Stimulated activated CD8-positive, alpha-beta memory T cell treated with anti-CD3 and anti-CD28 coated beads, Interleukin-7, amount 100 ng/mL, for 1 hour (primary cell): ENCODE measurements at regions not wholly inside any gene's neighbourhood (a gene's known extent, or its start where the extent isn't known, plus 50 kb on each side); places are given as distances from the start of the nearest gene placed in this dataset.
"Not testable (repeated sequence)": the region's sequence is repeated elsewhere in the genome, so short reads cannot be mapped to it uniquely, and the experiment has no call there.

Experiments used
- DNase-seq, 2 donors: peaks; one replicate each; pipeline ENCODE4 v3.0.0-alpha.2; 2020; ENCODE audit warnings: low read depth in 2 of 2

DNA sequence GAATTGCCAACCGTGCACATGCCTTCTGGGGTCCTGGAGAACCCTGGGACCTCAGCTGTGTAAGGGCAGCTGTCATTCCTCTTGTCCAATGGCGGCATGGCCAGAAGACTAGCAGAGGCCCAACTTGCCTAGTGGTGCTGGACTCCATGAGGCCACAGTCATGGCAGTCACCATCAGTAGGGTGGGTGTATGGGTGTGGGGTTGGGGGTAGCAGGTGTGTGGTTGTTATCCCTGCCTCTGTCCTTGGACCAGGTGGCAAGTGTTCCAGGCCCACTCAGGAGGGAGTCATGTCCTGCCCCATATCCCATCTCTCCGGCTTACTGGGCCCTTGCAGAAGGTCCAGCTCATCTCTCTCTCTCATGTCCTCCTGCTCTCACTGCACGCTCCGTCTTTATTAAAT, 1596.2 kb downstream of the MRPL39 start:
- DNase-seq = no peak

DNA sequence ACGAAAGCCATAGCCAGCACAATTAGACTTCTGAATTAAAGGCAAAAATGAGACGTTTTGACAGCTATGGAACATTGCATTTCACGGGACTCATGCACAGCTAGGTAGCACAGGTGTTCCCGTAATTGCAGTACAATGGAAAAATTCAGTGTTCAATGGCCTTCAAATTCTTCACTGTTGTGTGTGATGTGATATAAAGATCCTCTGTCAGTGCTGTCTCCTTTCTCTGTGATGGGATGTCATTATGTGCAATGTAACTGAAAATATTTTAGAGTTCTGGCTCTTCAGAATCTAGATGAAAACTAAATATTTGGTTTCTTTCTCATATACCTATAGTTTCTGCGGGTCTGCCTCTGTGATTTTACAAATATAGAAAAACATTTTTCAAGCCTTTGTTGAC, 1599.7 kb downstream of the MRPL39 start:
- DNase-seq = no peak

DNA sequence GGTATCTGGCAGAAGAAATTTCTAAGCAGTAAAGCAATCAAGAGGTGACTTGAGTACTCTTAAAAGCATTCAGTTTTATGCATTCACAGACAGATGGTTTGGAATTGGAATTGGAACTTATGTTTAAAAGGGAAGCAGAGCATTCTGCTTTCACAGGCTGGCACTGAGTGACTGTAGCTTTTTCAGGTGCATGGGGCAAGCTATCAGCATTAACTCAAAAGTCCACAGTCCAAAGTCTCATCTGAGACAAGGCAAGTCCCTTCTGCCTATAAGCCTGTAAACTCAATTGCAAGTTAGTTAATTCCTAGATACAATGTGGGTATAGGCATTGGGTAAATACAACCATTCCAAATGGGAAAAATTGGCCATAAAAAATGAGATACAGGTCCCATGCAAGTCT, 1620.3 kb downstream of the MRPL39 start:
- no peak for DNase-seq

DNA sequence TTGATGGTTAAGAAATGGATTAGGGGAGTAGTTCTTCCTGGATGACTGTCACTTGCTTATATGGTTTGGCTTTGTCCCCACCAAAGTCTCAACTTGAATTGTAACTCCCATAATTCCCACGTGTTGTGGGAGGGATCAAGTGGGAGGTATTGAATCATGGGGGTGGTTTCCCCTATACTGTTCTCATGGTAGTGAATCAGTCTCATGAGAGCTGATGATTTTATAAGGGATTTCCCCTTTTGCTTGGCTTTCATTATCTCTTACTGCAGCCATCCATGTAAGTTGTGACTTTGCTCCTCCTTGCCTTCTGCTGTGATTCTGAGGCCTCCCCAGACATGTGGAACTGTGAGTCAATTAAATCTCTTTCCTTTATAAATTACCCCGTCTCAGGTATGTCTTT, 1621.1 kb downstream of the MRPL39 start:
- no peak for DNase-seq

DNA sequence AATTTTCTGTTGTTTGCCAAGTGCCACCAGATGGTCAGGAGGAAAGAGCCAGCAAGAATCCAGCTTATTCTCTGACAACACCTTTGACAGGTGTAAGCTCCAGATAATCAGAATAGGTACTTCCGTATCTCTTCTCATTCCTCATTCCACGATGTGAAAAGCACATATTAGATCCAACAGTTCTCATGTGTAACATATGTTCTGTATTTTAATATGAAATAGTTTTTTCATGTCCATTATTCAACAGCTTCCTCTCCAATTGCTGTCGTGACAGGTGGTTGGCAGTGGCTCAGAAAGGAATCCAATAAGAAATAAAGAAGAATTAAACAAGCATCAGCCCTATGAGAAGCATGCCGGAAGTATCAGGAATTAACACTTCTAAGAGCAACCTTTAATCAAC, 1624.7 kb downstream of the MRPL39 start:
- DNase-seq = no peak

DNA sequence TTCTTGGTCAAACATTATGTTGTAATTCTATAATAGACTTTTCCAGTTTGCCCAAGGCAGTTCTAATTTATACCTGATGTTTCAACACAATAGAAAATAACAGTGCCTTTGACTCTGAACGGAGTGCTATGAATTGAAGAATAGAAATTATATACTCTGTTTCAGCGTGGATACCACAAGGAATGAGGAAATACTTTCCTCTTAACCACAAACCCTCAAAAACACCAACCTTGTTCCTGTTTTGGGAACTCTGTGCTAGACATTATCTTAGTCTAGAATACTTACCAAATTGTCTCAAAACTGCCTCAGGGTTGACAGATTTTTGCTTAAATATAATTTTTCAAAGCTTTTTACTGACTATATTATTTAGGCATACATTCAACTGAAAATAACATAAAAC, 1629.3 kb downstream of the MRPL39 start:
- no peak for DNase-seq

DNA sequence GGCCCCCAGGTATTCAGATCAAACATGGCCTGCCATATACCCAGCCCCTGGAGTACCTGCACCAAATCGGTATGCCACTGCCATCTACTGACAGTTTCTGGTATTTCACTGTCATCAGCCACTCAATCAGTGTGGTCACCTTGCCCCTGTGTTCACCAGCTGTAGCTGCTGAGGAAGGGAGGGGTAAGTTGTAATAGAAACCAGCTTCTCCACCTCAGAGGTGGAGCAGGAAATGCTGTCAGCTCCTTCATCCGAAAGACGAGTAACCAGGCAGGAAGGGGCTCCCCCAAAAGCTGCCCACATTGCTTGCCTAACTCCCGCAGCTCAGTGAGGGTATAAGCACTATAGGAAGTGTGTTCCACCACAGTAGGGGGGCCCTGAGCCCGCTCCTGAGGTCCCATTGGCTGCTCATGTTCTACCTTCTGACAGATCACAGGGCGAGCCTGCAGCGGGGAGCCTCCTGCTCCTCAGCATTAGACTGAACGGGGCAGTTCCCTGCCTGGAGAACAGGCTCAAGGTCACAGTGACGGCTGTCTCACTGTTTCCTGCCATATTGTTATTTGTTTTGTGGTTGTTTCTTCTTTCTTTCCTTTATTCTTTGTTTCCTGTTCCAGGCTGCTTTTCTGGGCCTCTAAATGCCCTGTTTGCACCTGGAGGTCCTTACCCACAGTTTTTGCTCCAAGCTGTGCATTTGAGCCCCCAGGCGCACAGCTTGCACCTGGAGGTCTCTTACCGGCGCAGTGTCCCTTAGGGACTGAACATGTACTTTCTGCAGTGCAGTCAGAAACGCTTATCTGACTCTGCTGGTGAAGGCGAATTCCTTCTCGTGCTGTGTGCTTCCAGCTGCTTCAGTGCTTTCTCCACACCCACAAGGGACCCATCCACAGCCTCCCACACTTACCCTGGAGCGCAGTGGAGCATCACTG, 1638.3 kb downstream of the MRPL39 start:
- DNase-seq = peak; percentile 22 to 34

DNA sequence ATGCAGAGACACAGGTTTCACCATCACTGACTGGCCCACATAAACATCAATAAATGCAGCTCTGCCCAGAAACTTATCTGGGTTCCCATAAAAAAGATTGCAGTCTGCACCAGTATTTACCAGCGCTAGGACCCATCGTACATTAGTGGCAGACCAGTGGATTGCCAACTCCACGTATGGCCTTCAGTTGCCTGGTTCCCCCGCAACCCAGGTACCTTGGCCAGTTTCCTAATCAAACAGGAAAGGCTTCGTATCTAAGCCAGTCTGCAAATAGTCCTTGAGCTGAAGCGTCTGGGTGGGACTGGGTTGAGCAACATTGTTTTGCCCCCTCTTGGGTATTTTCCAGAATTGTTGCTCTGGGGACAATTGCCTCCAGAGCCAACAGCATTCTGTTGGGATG, 1639.3 kb downstream of the MRPL39 start:
- no peak for DNase-seq

DNA sequence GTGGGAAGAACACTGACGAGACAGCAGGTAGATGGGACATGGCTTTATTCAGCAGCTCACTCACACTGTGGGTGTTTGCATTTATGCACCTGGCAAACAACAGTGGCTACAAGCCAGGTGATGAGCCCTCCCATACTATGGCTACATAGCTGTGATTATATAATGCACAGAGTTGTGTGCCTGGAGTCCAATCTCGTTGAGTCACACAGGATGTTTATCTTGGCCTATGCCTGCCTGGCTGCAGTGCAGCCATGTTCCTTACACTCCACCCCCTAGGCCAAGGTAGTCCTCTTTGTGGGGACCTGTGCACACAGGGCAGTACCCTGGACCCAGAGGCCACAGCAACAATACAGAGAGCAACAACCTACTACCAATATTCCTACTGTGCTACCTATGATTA, 1643.8 kb downstream of the MRPL39 start:
- no peak for DNase-seq

DNA sequence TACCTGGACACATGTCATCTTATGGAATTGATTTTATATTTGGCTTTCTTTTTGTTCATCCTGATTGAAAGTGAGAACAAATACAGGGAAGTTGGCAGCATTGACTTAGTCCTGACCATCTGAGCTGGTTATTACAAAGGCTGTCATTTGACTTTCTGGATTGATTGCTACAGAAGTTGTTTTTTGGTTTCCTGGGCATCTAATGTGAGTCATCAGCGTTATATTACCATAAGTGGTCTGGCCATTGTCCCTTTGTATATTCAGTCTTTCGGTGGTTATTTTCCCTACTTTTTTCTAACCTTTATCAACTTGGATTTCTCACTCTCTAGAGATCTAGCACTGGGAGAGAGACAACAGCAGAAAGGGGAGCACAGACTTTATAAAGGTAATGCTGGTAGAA, 1646.5 kb downstream of the MRPL39 start:
- DNase-seq = no peak

DNA sequence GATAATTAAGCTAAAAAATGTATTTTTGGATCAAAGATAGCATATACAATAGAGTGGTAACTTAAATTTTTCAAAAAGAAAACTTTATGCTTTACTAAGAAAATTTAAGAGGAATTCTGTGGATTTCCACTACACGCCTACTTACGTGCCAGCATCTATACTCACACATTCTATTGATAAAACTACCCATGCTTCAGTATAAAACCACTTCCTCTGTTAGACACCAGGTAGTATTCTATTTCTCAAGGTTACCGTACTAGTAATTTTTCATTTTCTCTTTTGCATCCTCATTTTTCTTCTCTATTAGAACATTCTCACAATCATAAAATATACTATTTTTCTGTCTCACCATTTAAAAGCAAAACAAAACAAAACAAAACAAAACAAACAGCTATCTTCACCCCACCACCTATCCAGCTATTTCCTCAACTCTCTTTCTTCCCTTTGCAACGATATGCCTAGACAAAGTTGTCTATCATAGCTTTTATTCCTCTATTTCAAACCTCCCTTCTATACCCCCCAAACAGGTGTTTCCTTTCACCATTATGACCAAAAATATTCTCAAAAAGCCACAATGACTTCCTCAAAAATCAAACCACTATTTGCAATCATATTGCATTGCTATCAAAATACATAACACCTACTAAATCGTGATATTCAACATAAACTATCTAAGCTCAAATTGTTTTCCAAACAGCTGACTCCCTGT, 1652.0 kb downstream of the MRPL39 start:
- no peak for DNase-seq

DNA sequence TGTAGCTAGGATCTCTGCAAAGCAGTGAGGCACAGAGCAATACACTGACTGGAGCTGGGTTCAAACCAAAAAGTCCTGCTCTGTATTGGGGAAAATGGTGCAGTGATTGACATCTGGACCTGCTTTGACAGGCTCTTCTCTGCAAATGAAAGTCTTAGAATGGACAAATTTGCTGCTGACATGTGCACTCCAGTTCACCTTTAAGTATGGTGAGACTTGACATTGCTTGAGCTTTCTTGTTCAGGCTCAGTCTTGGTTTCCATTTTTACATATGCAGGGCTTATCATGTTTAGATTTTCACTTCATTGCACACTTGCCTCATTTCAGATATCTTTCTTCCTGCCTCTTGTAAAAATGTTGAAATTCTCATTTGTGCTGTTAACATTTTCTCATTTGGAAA, 1655.0 kb downstream of the MRPL39 start:
- DNase-seq = no peak

DNA sequence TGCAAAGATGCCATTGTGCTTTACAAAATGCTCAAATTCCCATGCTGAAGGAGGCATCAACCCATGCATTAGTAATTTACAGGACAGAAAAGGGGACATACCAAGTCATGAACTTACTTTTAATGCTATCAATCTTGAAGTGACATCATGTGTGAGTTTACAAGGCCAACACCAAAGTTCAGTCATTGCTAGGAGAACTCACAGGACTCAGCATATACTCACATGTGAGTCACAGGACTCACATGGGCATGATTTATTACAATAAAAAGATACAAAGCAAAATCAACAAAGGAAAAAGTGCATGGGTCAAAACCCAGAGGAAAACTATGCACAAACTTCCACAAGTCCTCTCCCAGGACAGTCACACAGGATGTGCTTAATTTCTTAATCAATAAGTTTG, 1656.0 kb downstream of the MRPL39 start:
- DNase-seq = no peak

DNA sequence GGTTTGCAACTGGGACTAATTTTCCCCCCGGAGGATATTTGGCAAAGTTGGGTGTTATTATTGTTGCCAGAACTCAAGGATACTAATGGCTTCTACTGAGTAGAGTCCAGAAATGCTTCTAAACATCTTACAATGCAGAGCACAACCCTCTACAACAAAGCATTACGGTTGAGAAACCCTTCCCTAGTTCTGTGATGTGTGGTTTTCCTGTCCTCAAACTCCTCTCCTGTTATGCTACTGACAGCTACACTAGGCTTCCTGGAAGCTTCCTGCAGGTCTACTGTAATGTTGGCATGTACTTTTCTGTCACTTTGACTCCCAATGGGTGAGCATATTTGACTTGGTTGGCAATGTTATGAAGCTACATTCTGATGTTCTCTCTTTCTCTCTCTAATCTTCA, 1656.9 kb downstream of the MRPL39 start:
- no peak for DNase-seq

DNA sequence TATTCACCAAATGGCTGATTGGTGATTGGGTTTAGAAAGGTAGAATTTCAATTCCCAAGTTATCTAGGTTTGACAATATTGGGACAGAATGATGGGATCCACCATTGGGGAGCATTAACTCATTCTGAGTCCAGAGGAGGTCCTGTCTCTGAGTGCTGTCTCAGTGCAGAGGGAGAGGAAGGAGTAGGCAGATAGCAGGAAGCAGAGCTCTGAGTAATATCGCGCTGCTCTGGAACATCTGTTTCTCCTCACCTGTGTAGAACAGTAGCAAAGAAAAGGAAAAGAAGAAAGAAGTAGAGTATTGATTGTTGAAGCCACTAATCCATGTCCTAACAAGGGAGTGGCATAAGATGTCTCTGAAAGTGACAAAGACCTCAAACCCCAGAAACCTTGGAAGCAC, 1657.8 kb downstream of the MRPL39 start:
- no peak for DNase-seq

DNA sequence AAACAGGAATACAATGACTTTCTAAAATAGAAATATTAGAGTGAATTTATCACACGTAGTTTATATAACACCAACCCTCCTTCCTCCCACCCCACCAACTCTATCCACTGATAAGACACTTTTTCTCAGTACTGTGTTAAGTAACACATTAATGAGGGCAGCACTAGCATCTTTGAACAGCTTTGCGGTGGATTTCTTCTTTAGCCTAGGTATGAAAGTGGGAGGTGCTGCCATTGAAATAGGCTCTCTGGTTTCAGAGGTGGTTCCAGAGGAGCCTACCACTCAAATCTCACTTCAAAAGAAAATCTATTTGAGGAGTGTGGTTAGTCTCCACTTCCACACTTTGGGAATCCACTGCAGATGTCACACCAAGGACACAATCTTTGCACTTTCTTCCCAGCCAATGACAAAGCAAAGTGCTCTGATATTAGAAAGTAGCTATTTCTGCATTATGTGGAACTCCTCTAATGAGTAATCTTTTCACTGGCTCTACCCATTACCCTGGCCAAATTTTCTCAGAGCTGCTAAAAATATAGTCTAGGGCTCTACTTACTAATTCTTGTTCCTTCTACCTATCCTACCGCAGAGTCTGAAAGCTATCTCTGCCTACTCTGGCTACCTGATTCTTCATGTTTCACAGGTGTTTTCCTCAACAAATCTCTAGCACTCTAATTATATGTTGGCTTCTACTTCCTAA, 1667.8 kb downstream of the MRPL39 start:
- no peak for DNase-seq

DNA sequence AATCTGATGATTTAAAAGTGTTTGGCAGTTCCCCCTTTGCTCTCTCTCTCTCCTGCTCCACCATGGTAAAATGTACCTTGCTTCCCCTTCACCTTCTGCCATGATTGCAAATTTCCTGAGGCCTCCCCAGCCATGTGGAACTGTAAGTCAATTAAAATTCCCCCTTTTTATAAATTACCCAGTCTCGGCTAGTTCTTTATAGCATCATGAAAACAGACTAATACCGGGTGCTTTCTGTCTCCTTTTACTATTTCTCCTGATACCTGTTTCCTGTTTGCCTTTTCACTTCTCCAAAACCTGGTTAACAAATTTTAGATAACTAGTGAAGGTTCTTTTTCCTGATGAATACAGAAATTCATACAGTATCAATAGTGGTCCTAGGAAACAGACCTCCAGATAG, 1670.3 kb downstream of the MRPL39 start:
- no peak for DNase-seq

DNA sequence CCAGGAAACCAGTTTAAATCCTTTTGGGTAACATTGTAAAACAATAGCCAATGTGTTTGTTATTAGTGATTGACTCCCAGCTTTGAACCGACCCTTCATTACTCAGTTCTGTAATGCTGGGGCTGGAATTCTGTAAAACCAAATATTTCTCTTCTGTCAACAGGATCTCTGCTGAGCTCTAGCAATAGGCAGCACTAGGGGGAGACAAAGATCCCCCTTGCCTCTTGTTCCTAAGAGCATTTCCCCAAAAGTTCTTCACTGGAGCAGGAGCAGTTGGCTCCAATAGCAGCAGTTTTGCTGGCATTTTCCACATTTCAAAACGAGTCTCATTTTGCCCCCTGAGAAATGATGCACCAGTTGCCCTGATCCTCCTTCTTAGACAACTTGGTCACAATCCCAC, 1671.1 kb downstream of the MRPL39 start:
- DNase-seq = no peak

DNA sequence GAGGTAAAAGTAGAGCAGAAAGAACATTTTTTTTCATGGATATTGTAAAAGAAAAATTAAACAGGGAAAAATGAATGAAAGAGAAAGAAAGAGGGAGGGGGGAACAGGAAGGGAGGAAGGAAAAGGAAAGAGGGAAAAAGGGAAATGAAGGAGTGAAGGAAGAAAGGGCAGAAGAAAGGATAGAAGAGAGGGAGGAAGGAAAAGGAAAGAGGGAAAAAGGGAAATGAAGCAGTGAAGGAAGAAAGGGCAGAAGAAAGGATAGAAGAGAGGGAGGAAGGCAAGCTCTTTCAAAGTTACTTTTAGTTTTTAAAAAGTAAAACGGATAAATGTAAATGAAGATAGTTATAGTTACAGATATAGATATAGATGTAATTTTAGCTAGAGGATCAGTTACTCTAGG, 1676.7 kb downstream of the MRPL39 start:
- no peak for DNase-seq

DNA sequence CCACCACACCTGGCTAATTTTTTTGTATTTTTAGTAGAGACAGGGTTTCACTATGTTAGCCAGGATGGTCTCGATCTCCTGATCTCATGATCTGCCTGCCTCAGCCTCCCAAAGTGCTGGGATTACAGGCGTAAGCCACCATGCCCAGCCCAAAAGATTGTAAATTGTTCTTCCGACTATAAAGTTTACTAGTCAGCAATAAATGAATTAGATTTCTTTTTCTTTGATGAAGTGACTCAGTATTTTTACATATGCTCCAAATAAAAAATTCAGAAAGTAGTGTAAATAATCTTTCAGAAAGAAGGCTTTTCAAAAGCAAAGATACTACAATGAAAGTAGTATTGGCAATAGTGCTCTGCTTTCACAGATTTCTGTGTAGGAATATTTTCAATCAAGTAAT, 1680.9 kb downstream of the MRPL39 start:
- not testable (repeated sequence) for DNase-seq

DNA sequence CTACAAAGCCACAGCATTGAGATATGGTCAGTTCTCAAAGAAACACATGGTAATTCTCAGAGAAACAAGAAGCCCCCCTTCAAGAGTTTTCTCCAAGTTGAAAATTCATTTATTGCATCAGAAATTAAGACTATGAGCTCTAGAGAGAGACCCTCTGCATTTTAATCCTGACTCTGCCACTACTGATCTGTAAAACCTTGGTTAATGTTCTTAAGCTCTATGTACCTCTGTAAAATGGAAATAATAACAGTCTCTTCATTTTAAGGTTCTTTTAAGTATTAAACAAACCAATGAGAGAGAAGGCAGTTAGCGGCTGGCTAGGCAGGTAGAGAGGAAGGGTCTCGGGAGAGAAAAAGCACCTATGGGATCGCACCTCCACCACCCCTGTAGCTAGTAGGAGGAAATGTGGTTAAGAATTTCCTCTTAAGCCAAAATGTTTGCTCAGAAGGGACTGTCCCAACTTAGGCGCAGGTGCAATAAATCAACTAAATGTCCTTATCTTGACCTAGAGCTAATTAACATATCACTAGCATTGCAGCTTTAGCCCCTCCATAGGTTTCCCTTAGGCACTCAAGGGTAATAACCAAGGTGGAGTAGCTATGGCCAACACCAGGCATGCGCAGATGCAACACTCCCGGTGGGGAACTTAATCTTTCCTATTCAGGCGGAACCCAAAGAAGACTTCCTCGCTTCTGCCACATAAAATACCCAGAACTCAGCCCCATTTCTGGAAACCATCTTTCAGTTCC, 1685.4 kb downstream of the MRPL39 start:
- DNase-seq = no peak

DNA sequence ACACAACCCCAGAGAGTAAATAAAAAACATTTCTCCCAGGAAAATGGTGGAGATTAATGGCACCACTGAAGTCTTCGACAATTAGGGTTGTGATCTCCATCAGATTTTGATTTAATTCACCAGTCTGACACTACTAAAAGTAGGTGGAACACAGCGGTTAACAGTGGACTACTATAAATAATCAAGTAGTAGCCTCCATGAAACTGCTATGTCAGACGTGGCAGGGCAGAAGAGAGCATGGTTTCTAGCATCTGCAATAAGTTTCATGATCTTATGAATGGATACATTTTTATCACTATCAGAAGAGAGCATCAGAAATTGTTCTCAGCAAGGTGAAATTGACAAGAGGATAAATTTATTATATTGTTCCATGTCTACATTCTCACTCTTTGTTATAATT, 1706.6 kb downstream of the MRPL39 start:
- DNase-seq = no peak
